IMR-90 (cell line): ENCODE measurements at regions not wholly inside any gene's neighbourhood (a gene's known extent, or its start where the extent isn't known, plus 50 kb on each side); places are given as distances from the start of the nearest gene placed in this dataset.

Experiments used
- ATAC-seq: fragments of 200-7000 bp; cut with Tn5 transposase; 2 replicates; pipeline ENCODE4 v1.9.1; 2020; ENCODE audit warnings: low read depth, mild to moderate bottlenecking, moderate library complexity
- BruUV-seq: library from RNA; stranded (reverse); fragments of 400-500 nt; replicated peaks from 2 replicates; lab custom pipeline; 2021; lab: Mats Ljungman, UMichigan
- CTCF ChIA-PET: fragments of 300-600 bp; formaldehyde crosslinking; extraction: SDS; loops from one replicate; lab custom pipeline; 2021; ENCODE audit warnings: antibody characterized with exemption; lab: Yijun Ruan, JAX
- POLR2A ChIA-PET: fragments of 300-600 bp; sonication (Branson Sonifier 250); formaldehyde crosslinking; loops from one replicate; lab custom pipeline; 2022; ENCODE audit warnings: antibody characterized with exemption; ENCODE audit not compliant: unreplicated experiment; lab: Charles Lee
- DNase-seq: peaks from one replicate; pipeline ENCODE4 v3.0.0; 2013
- H2AFZ ChIP-seq: replicated peaks from 2 replicates; pipeline ENCODE3; 2013; ENCODE audit warnings: low read length, mild to moderate bottlenecking; ENCODE audit not compliant: poor library complexity
- H2AK5ac ChIP-seq: 2 replicates; pipeline ENCODE4 v1.6.1; 2013; ENCODE audit warnings: low read depth, low read length, inconsistent platforms
- H2AK9ac ChIP-seq: replicated peaks from 2 replicates; pipeline ENCODE3; 2013; ENCODE audit warnings: mild to moderate bottlenecking, low read depth, low read length, moderate library complexity; ENCODE audit not compliant: poor library complexity
- H2BK120ac ChIP-seq: 2 replicates; pipeline ENCODE4 v1.6.1; 2013; ENCODE audit warnings: low read depth, low read length, inconsistent platforms
- H2BK15ac ChIP-seq: 3 replicates; pipeline ENCODE4 v1.6.1; 2013; ENCODE audit warnings: low read depth, low read length, inconsistent platforms
- H2BK20ac ChIP-seq: 2 replicates; pipeline ENCODE4 v1.6.1; 2013; ENCODE audit warnings: low read depth, mild to moderate bottlenecking, inconsistent platforms, low read length, moderate library complexity
- H2BK5ac ChIP-seq: 2 replicates; pipeline ENCODE4 v1.6.1; 2013; ENCODE audit warnings: mild to moderate bottlenecking, low read depth, low read length, inconsistent platforms; ENCODE audit not compliant: poor library complexity, severe bottlenecking
- H3K14ac ChIP-seq: replicated peaks from 2 replicates; pipeline ENCODE4 v1.6.1; 2013; ENCODE audit warnings: low read depth, low read length, inconsistent platforms
- H3K18ac ChIP-seq: 2 replicates; pipeline ENCODE4 v1.6.1; 2013; ENCODE audit warnings: low read depth, low read length, control low read depth
- H3K23ac ChIP-seq: 2 replicates; pipeline ENCODE4 v1.6.1; 2013; ENCODE audit warnings: low read depth, low read length, inconsistent platforms
- H3K27ac ChIP-seq: 2 replicates; pipeline ENCODE4 v1.5.1; 2013; ENCODE audit warnings: mild to moderate bottlenecking, control low read depth, low read length; ENCODE audit not compliant: insufficient read depth
- H3K27me3 ChIP-seq: 2 replicates; pipeline ENCODE4 v1.6.1; 2013; ENCODE audit warnings: low read length; ENCODE audit not compliant: control insufficient read depth, insufficient read depth
- H3K36me3 ChIP-seq: 2 replicates; pipeline ENCODE4 v1.6.1; 2013; ENCODE audit warnings: low read length, mixed read lengths; ENCODE audit not compliant: control insufficient read depth, insufficient read depth
- H3K4ac ChIP-seq: 2 replicates; pipeline ENCODE4 v1.6.1; 2013; ENCODE audit warnings: low read depth, low read length, inconsistent platforms
- H3K4me1 ChIP-seq: 2 replicates; pipeline ENCODE4 v1.6.1; 2013; ENCODE audit warnings: low read length, mixed read lengths; ENCODE audit not compliant: control insufficient read depth, insufficient read depth
- H3K4me2 ChIP-seq: 2 replicates; pipeline ENCODE4 v1.6.1; 2013; ENCODE audit warnings: low read depth, mild to moderate bottlenecking, control low read depth, low read length, moderate library complexity
- H3K4me3 ChIP-seq: 2 replicates; pipeline ENCODE4 v1.5.1; 2013; ENCODE audit warnings: low read depth, mild to moderate bottlenecking, control low read depth, low read length, moderate library complexity; ENCODE audit not compliant: insufficient read depth
- H3K56ac ChIP-seq: 2 replicates; pipeline ENCODE4 v1.6.1; 2013; ENCODE audit warnings: low read length, inconsistent platforms; ENCODE audit not compliant: insufficient read depth; ENCODE audit errors: extremely low read depth
- H3K79me1 ChIP-seq, 2 experiments: 2 replicates each; pipeline ENCODE4 v1.6.1; 2013; ENCODE audit warnings: low read length in 2 of 2, inconsistent platforms in 1 of 2, low read depth in 1 of 2
- H3K9ac ChIP-seq: 2 replicates; pipeline ENCODE4 v1.6.1; 2013; ENCODE audit warnings: low read depth, low read length, control low read depth
- H3K9me1 ChIP-seq: 2 replicates; pipeline ENCODE4 v1.6.1; 2013; ENCODE audit warnings: low read length, inconsistent platforms; ENCODE audit not compliant: insufficient read depth
- H3K9me3 ChIP-seq: 2 replicates; pipeline ENCODE4 v1.6.1; 2013; ENCODE audit warnings: low read length; ENCODE audit not compliant: control insufficient read depth, insufficient read depth
- H4K20me1 ChIP-seq: 2 replicates; pipeline ENCODE4 v1.6.1; 2013; ENCODE audit warnings: low read length, inconsistent platforms; ENCODE audit not compliant: insufficient read depth
- H4K5ac ChIP-seq: 2 replicates; pipeline ENCODE4 v1.6.1; 2013; ENCODE audit warnings: mild to moderate bottlenecking, low read depth, low read length, control low read depth
- H4K8ac ChIP-seq, 2 experiments: 2 replicates each; pipeline ENCODE4 v1.6.1; 2013; ENCODE audit warnings: low read depth in 2 of 2, low read length in 2 of 2, control low read depth in 1 of 2, inconsistent platforms in 1 of 2
- H4K91ac ChIP-seq: 2 replicates; pipeline ENCODE4 v1.6.1; 2013; ENCODE audit warnings: low read depth, low read length, inconsistent platforms; ENCODE audit not compliant: insufficient read depth
- BHLHE40 ChIP-seq: fragments of 150-350 bp; IDR thresholded peaks from 2 replicates; pipeline ENCODE4 v1.6.1; 2016; ENCODE audit warnings: mild to moderate bottlenecking, low read depth, low read length
- CEBPB ChIP-seq: IDR thresholded peaks from 2 replicates; pipeline ENCODE4 v1.6.1; 2012; ENCODE audit warnings: low read depth, low read length, improper control_type of control experiment
- CHD1 ChIP-seq: IDR thresholded peaks from 2 replicates; pipeline ENCODE4 v1.6.1; 2012; ENCODE audit warnings: low read depth, low read length, improper control_type of control experiment
- FOS ChIP-seq: fragments of 150-350 bp; IDR thresholded peaks from 2 replicates; pipeline ENCODE4 v1.6.1; 2016; ENCODE audit warnings: low read depth, low read length
- MAFK ChIP-seq: IDR thresholded peaks from 2 replicates; pipeline ENCODE4 v1.6.1; 2012; ENCODE audit warnings: low read depth, low read length, improper control_type of control experiment
- MAZ ChIP-seq: IDR thresholded peaks from 2 replicates; pipeline ENCODE4 v1.6.1; 2012; ENCODE audit warnings: low read depth, mild to moderate bottlenecking, low read length, improper control_type of control experiment, moderate library complexity, borderline replicate concordance
- MXI1 ChIP-seq: IDR thresholded peaks from 2 replicates; pipeline ENCODE4 v1.6.1; 2012; ENCODE audit warnings: low read depth, mild to moderate bottlenecking, low read length, moderate library complexity, borderline replicate concordance
- NFE2L2 ChIP-seq: fragments of 150-350 bp; IDR thresholded peaks from 2 replicates; pipeline ENCODE4 v1.6.1; 2016; ENCODE audit warnings: low read depth, mild to moderate bottlenecking, low read length
- POLR2A ChIP-seq: IDR thresholded peaks from 2 replicates; pipeline ENCODE4 v1.6.1; 2012; ENCODE audit warnings: mild to moderate bottlenecking, low read depth, low read length
- RAD21 ChIP-seq: IDR thresholded peaks from 2 replicates; pipeline ENCODE4 v1.6.1; 2012; ENCODE audit warnings: low read length, improper control_type of control experiment
- RCOR1 ChIP-seq: IDR thresholded peaks from 2 replicates; pipeline ENCODE4 v1.6.1; 2012; ENCODE audit warnings: mild to moderate bottlenecking, low read length, improper control_type of control experiment; ENCODE audit not compliant: insufficient replicate concordance
- RFX5 ChIP-seq: IDR thresholded peaks from 2 replicates; pipeline ENCODE4 v1.8.0; 2012; ENCODE audit warnings: low read depth, mild to moderate bottlenecking, low read length, moderate library complexity
- SMC3 ChIP-seq: fragments of 150-350 bp; IDR thresholded peaks from 2 replicates; pipeline ENCODE4 v1.6.1; 2016; ENCODE audit warnings: low read depth, mild to moderate bottlenecking, antibody characterized with exemption, low read length, moderate library complexity
- dilution Hi-C: fragments of 300-500 bp; cut with HindIII; formaldehyde crosslinking; loops from one replicate; pipeline ENCODE4 v1.14.3; 2018; ENCODE audit warnings: low sequenced_read_pairs; ENCODE audit not compliant: unreplicated experiment
- in situ Hi-C: fragments of 300-500 bp; cut with MboI; formaldehyde crosslinking; loops from 3 replicates; pipeline ENCODE4 v1.14.3; 2019; ENCODE audit warnings: low sequenced_read_pairs, inconsistent platforms, mixed read lengths
- intact Hi-C: fragments of 100-400 bp; cut with micrococcal nuclease; formaldehyde crosslinking; loops from 2 replicates; pipeline ENCODE4 v1.10.0; 2022
- TF ChIP-seq, protein P1 (sequence below): fragments of 150-350 bp; IDR thresholded peaks from 2 replicates; pipeline ENCODE4 v1.6.1; 2017; ENCODE audit warnings: mild to moderate bottlenecking, antibody characterized with exemption, low read length, low read depth
- TF ChIP-seq, protein P2 (sequence below): conservative IDR thresholded peaks from 2 replicates; pipeline ENCODE4 v1.5.1; 2012; ENCODE audit warnings: mild to moderate bottlenecking, low read depth, low read length, improper control_type of control experiment
- TF ChIP-seq, protein P3 (sequence below): fragments of 150-350 bp; IDR thresholded peaks from 2 replicates; pipeline ENCODE4 v1.6.1; 2016; ENCODE audit warnings: low read depth, mild to moderate bottlenecking, low read length, moderate library complexity, borderline replicate concordance

DNA sequence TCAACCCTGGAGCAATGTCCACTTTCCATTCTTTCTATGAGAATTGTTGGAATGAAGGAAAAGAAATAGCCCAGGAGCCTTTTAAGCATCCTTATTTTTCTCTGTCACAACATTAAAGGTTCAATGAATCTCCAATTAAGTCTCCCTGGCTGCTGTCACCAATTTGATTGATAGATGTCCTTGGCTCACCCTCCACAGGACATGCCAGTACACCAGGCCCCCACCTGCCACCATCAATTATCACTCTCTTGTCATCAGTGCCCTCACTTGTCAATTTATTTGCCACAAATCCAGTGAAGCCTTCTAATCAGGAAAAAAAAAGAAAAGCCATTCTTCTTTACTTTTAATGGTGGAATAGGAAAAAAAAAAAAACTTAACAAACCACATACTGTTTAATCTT, 453.6 kb downstream of the CENPC start:
- no peak overlapping the region for H2AFZ ChIP-seq
- H4K5ac ChIP-seq: no peak overlapping the region
- no peak overlapping the region for H2BK20ac ChIP-seq
- no peak overlapping the region for H3K27ac ChIP-seq
- dilution Hi-C loops: no loop called here
- ChIA-PET POLR2A (no interaction called here), CTCF (no interaction called here)
- H4K91ac ChIP-seq: no peak overlapping the region
- H3K4me1 ChIP-seq: no peaks in the 10 kb centered on the region
- no peak overlapping the region for H3K18ac ChIP-seq
- ATAC-seq: no peak
- intact Hi-C loops: no loop called here
- no TSS peak for BruUV-seq
- no peaks in the 10 kb centered on the region; the same call in none of the 2 replicates for H3K9me3 ChIP-seq
- H3K36me3 ChIP-seq: no peaks in the 10 kb centered on the region
- no peak for DNase-seq
- H3K23ac ChIP-seq: no peak overlapping the region
- no peak overlapping the region for H2AK5ac ChIP-seq
- H3K14ac ChIP-seq: no peak overlapping the region
- H3K79me1 ChIP-seq: no peaks in the 10 kb centered on the region
- H3K9ac ChIP-seq: no peak overlapping the region
- no peak overlapping the region for H2BK5ac ChIP-seq
- no peaks in the 10 kb centered on the region for H3K27me3 ChIP-seq
- TF ChIP-seq FOS (no peak), RFX5 (no peak), NFE2L2 (no peak), RAD21 (no peak), RCOR1 (no peak), CHD1 (no peak), BHLHE40 (no peak), MAFK (no peak), MAZ (no peak), CEBPB (no peak), MXI1 (no peak), POLR2A (no peak), SMC3 (no peak)
- TF ChIP-seq, protein P1, sequence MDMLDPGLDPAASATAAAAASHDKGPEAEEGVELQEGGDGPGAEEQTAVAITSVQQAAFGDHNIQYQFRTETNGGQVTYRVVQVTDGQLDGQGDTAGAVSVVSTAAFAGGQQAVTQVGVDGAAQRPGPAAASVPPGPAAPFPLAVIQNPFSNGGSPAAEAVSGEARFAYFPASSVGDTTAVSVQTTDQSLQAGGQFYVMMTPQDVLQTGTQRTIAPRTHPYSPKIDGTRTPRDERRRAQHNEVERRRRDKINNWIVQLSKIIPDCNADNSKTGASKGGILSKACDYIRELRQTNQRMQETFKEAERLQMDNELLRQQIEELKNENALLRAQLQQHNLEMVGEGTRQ: no peak
- TF ChIP-seq, protein P2, sequence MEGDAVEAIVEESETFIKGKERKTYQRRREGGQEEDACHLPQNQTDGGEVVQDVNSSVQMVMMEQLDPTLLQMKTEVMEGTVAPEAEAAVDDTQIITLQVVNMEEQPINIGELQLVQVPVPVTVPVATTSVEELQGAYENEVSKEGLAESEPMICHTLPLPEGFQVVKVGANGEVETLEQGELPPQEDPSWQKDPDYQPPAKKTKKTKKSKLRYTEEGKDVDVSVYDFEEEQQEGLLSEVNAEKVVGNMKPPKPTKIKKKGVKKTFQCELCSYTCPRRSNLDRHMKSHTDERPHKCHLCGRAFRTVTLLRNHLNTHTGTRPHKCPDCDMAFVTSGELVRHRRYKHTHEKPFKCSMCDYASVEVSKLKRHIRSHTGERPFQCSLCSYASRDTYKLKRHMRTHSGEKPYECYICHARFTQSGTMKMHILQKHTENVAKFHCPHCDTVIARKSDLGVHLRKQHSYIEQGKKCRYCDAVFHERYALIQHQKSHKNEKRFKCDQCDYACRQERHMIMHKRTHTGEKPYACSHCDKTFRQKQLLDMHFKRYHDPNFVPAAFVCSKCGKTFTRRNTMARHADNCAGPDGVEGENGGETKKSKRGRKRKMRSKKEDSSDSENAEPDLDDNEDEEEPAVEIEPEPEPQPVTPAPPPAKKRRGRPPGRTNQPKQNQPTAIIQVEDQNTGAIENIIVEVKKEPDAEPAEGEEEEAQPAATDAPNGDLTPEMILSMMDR: no peak
- TF ChIP-seq, protein P3, sequence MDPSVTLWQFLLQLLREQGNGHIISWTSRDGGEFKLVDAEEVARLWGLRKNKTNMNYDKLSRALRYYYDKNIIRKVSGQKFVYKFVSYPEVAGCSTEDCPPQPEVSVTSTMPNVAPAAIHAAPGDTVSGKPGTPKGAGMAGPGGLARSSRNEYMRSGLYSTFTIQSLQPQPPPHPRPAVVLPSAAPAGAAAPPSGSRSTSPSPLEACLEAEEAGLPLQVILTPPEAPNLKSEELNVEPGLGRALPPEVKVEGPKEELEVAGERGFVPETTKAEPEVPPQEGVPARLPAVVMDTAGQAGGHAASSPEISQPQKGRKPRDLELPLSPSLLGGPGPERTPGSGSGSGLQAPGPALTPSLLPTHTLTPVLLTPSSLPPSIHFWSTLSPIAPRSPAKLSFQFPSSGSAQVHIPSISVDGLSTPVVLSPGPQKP: no peak
- H3K9me1 ChIP-seq: no peaks in the 10 kb centered on the region
- in situ Hi-C loops: no loop called here
- no peak overlapping the region for H3K4me3 ChIP-seq
- no peaks in the 10 kb centered on the region for H4K20me1 ChIP-seq
- H3K4ac ChIP-seq: no peak overlapping the region
- no peak overlapping the region for H4K8ac ChIP-seq
- no peak overlapping the region for H3K56ac ChIP-seq
- H2BK15ac ChIP-seq: no peak overlapping the region
- no peak overlapping the region for H3K4me2 ChIP-seq
- H2BK120ac ChIP-seq: no peak overlapping the region
- no peak overlapping the region for H2AK9ac ChIP-seq
